HFF-Myc (cell line): ENCODE measurements at regions not wholly inside any gene's neighbourhood (a gene's known extent, or its start where the extent isn't known, plus 50 kb on each side); places are given as distances from the start of the nearest gene placed in this dataset.
A peak's percentile ranks its signal among the peaks of the same experiment; 100 is the strongest.

Experiments used
- DNase-seq: peaks from one replicate; pipeline ENCODE4 v3.0.0-alpha.2; 2011; ENCODE audit warnings: low read depth; ENCODE audit errors: extremely low read depth
- H3K4me3 ChIP-seq: replicated peaks from 2 replicates; pipeline ENCODE4 v1.5.1; 2011; ENCODE audit warnings: low read depth, mild to moderate bottlenecking, control low read depth, low read length
- TF ChIP-seq, protein P1 (sequence below): IDR thresholded peaks from 2 replicates; pipeline ENCODE4 v1.5.1; 2012; ENCODE audit warnings: mild to moderate bottlenecking, low read depth, low read length, control low read depth; ENCODE audit errors: missing control alignments

DNA sequence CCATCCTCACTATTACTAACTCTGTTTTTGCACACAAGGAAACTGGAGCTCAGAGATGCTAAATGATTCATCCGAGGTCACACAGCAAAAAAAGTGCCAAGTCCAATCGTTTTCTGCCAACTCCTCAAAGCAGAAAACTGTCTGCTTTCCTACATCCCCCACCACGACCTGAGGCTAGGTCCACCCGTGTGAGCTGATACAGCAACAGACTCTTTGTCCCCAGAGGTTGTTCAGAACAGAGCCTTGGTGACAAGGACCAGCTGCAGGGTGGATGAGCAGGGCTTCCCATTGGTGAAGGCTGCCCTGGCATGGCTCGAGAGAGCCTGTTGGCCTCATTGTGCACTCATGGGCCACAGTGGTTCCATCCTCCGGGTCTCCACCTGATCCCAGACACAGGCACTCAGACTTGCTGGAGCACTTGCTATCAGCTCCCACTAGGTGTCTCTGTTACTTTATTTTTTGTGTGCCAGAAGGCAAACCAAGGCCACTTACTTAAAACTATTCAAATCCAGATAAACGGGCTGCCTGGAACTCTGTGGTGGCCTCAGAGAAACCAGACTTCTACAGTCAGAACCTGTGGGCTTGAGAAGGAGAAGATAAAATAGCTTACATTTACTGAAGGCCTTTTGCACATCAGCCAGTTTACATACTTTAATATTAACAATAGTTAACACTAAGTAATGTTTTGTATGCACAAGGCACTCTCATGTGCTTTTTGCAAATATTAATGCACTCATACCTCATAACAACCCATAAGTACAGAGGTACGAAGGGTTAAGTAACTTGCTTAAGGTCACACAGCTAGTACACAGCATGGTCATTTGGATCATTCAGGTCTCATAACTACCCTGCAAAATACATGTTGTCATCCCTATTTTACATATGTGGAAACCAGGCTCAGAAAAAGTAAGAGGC, 62.9 kb upstream of the CTIF start:
- TF ChIP-seq, protein P1, sequence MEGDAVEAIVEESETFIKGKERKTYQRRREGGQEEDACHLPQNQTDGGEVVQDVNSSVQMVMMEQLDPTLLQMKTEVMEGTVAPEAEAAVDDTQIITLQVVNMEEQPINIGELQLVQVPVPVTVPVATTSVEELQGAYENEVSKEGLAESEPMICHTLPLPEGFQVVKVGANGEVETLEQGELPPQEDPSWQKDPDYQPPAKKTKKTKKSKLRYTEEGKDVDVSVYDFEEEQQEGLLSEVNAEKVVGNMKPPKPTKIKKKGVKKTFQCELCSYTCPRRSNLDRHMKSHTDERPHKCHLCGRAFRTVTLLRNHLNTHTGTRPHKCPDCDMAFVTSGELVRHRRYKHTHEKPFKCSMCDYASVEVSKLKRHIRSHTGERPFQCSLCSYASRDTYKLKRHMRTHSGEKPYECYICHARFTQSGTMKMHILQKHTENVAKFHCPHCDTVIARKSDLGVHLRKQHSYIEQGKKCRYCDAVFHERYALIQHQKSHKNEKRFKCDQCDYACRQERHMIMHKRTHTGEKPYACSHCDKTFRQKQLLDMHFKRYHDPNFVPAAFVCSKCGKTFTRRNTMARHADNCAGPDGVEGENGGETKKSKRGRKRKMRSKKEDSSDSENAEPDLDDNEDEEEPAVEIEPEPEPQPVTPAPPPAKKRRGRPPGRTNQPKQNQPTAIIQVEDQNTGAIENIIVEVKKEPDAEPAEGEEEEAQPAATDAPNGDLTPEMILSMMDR: peak; percentile 81
- no peak overlapping the region for H3K4me3 ChIP-seq
- peak; percentile 63 for DNase-seq

DNA sequence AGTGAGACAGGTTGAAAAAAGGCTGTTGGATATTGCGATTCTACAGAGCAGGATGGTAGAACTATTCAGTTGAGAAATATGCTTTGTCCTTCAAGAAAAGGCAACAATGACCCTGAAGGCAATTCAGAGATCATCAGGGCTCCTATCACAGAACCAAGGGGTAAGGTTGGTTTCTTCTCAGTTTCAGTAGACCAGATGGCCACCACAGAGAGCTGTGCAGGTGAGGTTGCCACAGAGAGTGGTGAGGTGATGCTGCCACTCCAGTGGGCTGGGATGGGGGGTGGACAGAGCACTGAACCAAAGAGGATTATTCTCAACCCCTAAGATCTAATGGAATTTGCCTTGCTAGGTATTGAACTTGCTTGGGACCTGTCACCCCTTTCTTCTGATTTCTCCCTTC, 64.6 kb upstream of the ZBTB7C start:
- TF ChIP-seq, protein P1: no peak

DNA sequence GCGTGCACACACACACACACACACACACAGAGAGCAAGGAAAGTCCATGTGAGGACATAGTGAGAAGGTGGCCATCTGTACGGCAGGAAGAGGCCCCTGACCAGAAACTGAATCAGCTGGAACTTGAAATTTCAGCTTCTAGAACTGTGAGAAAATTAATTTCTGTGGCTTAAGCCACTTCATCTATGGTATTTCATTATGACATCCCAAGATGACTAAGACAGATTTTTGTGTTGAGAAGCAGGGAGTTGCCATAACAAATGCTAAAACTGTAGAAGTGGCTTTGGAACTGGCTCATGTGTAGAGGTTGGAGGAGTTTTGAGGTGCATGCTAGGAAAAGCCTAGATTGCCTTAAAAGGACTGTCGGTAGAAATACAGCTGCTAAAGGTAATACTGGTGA, 63.4 kb upstream of the ZBTB7C start:
- H3K4me3 ChIP-seq: no peak overlapping the region
- no peak for DNase-seq
- TF ChIP-seq, protein P1: no peak

More for the DNA sequence above, 64.6 kb upstream of the ZBTB7C start:
- no peak for DNase-seq
- no peak overlapping the region for H3K4me3 ChIP-seq

DNA sequence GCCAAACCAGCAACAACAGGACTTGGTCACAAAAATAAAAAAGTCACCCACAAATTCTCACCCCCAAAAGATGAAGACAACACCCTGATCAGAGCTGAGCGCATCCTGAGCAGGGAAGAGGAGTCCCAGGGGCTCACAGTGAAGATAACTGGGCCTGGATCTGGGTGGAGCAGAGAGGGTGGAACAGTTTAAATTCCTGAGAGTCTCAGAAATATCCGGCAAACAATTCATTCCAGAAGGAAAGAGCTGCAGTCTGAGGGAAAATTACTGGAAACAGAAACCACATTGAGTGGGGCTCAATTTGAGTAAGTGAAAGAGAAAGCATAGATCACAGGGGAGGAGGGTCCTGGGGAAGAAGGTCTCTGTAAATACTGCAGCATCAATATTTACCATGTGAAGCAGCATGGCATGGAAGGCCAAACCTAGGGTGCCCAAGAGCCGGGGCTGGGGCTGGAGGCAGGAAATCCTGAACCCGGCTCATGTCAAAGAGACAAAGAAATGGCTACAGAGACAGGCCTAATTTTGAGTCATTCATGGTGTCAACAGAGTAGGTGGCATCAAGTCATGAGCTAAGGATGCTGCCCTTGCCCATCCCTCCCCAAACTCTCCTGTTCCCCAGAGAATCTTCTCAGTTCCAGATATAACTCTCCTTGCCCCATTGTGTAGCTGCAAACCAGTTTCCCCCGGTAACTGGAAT, 61.4 kb upstream of the ZBTB7C start:
- no peak overlapping the region for H3K4me3 ChIP-seq
- TF ChIP-seq, protein P1: no peak
- DNase-seq: no peak

DNA sequence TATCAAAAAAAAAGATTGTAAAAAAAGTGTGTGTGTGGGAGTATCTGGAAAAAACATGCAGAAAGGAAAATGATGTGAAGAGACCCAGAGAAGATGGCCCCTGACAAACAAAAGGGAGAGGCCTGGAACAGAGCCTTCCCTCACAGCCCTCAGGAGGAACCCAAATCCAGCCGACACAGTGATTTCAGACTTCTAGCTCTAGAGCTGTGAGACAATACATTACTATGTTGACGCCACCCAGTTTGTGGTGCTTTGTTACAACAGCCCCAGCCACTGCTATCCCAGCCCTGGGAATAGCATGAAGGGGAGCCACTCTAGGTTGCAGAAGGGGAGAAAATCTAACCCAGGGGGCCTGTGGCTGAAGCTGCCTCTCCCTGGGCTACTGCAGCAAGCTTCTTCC, 59.0 kb upstream of the ZBTB7C start:
- TF ChIP-seq, protein P1: no peak
- H3K4me3 ChIP-seq: no peak overlapping the region
- no peak for DNase-seq

DNA sequence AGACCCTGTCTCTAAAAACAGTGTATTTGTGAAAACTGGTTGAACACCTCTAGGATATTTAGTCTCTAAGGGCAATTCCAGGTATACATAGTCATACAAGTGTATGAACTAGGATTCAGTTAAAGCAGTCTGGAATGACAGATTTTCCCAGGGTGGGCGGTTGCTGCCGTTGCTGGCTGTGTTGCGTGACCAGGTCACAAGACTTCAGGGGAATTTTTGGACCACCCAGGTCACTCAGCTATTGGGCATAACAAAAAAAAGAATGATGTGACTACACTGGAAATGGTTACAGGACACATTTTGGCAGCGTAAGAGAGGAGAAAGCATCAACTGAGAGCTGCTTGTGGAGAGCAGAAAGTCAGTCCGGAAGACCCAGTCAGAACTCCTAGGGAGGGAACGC, 58.0 kb upstream of the ZBTB7C start:
- TF ChIP-seq, protein P1: no peak
- no peak for DNase-seq
- no peak overlapping the region for H3K4me3 ChIP-seq
